Activated CD4-positive, alpha-beta memory T cell treated with anti-CD3 and anti-CD28 coated beads, Interleukin-2, amount 10 ng/mL, durations not matched to agents 7 days and 5 days (primary cell): ENCODE measurements at regions not wholly inside any gene's neighbourhood (a gene's known extent, or its start where the extent isn't known, plus 50 kb on each side); places are given as distances from the start of the nearest gene placed in this dataset.
"Not testable (repeated sequence)": the region's sequence is repeated elsewhere in the genome, so short reads cannot be mapped to it uniquely, and the experiment has no call there.

ENCODE experiments used
- CTCF ChIA-PET: fragments of 350-600 bp; sonication (Branson Sonifier 250); formaldehyde crosslinking; loops from one replicate; lab custom pipeline; 2021; ENCODE audit warnings: antibody characterized with exemption, inconsistent platforms; lab: Charles Lee
- POLR2A ChIA-PET: fragments of 350-600 bp; sonication (Branson Sonifier 250); formaldehyde crosslinking; loops from one replicate; lab custom pipeline; 2021; ENCODE audit warnings: antibody characterized with exemption; lab: Charles Lee
- DNase-seq: peaks from one replicate; pipeline ENCODE4 v3.0.0-alpha.2; 2020
- H3K27ac Mint-ChIP-seq: one replicate; pipeline ENCODE4 v1.8.0; 2021; ENCODE audit warnings: mild to moderate bottlenecking, mixed read lengths
- H3K27me3 Mint-ChIP-seq: one replicate; pipeline ENCODE4 v1.8.0; 2021; ENCODE audit warnings: mixed read lengths
- H3K36me3 Mint-ChIP-seq: one replicate; pipeline ENCODE4 v1.8.0; 2021; ENCODE audit warnings: low read depth, mixed read lengths
- H3K4me1 Mint-ChIP-seq: one replicate; pipeline ENCODE4 v1.8.0; 2021; ENCODE audit warnings: mixed read lengths
- H3K4me3 Mint-ChIP-seq: one replicate; pipeline ENCODE4 v1.8.0; 2021; ENCODE audit warnings: mild to moderate bottlenecking, mixed read lengths
- H3K9me3 Mint-ChIP-seq: one replicate; pipeline ENCODE4 v1.8.0; 2021; ENCODE audit warnings: mixed read lengths

GRCh38 chr4:81685104-81685503 lies 213.4 kb upstream of the RASGEF1B start:
- CTCF ChIA-PET: no interaction called here
- POLR2A ChIA-PET: no interaction called here
- DNase-seq: no peak
- H3K27ac Mint-ChIP-seq: no peak overlapping the region
- no peaks in the 10 kb centered on the region for H3K9me3 Mint-ChIP-seq
- H3K36me3 Mint-ChIP-seq: no peaks in the 10 kb centered on the region
- peaks cover 5% of the 10 kb centered on the region for H3K27me3 Mint-ChIP-seq
- no peak overlapping the region for H3K4me3 Mint-ChIP-seq
- no peaks in the 10 kb centered on the region for H3K4me1 Mint-ChIP-seq

- POLR2A ChIA-PET: no interaction called here
- Mint-ChIP-seq H3K9me3 (no peaks in the 10 kb centered on the region), H3K4me3 (no peak overlapping the region), H3K27ac (no peak overlapping the region), H3K4me1 (no peaks in the 10 kb centered on the region), H3K27me3 (peaks cover 7% of the 10 kb centered on the region), H3K36me3 (no peaks in the 10 kb centered on the region)
- CTCF ChIA-PET: no interaction called here
- DNase-seq: no peak
Observed at GRCh38 chr4:81684352-81684751, 212.6 kb upstream of the RASGEF1B start.

GRCh38 chr4:81682492-81682891 lies 210.8 kb upstream of the RASGEF1B start:
- H3K4me1 Mint-ChIP-seq: no peaks in the 10 kb centered on the region
- ChIA-PET POLR2A (no interaction called here), CTCF (no interaction called here)
- DNase-seq: no peak
- no peaks in the 10 kb centered on the region for H3K9me3 Mint-ChIP-seq
- H3K4me3 Mint-ChIP-seq: no peak overlapping the region
- H3K27me3 Mint-ChIP-seq: peaks cover 7% of the 10 kb centered on the region
- H3K36me3 Mint-ChIP-seq: no peaks in the 10 kb centered on the region
- no peak overlapping the region for H3K27ac Mint-ChIP-seq

GRCh38 chr4:81679315-81679714 lies 207.6 kb upstream of the RASGEF1B start:
- Mint-ChIP-seq H3K27me3 (peaks cover 7% of the 10 kb centered on the region), H3K4me3 (no peak overlapping the region), H3K4me1 (no peaks in the 10 kb centered on the region), H3K9me3 (no peaks in the 10 kb centered on the region), H3K36me3 (no peaks in the 10 kb centered on the region), H3K27ac (no peak overlapping the region)
- ChIA-PET CTCF (no interaction called here), POLR2A (no interaction called here)
- DNase-seq: no peak

- Mint-ChIP-seq H3K9me3 (no peaks in the 10 kb centered on the region), H3K4me3 (no peak overlapping the region), H3K27me3 (peaks cover 7% of the 10 kb centered on the region), H3K4me1 (no peaks in the 10 kb centered on the region), H3K36me3 (no peaks in the 10 kb centered on the region), H3K27ac (no peak overlapping the region)
- DNase-seq: no peak
- ChIA-PET CTCF (no interaction called here), POLR2A (no interaction called here)
Observed at GRCh38 chr4:81678801-81679200, 207.1 kb upstream of the RASGEF1B start.

GRCh38 chr4:81676537-81676936 lies 204.8 kb upstream of the RASGEF1B start:
- POLR2A ChIA-PET: no interaction called here
- H3K4me1 Mint-ChIP-seq: no peaks in the 10 kb centered on the region
- no peaks in the 10 kb centered on the region for H3K36me3 Mint-ChIP-seq
- peaks cover 7% of the 10 kb centered on the region for H3K27me3 Mint-ChIP-seq
- CTCF ChIA-PET: no interaction called here
- no peaks in the 10 kb centered on the region for H3K9me3 Mint-ChIP-seq
- H3K4me3 Mint-ChIP-seq: no peak overlapping the region
- no peak overlapping the region for H3K27ac Mint-ChIP-seq
- no peak for DNase-seq

GRCh38 chr4:81675791-81676393 lies 204.2 kb upstream of the RASGEF1B start:
- DNase-seq: no peak
- Mint-ChIP-seq H3K36me3 (no peaks in the 10 kb centered on the region), H3K27me3 (peaks cover 7% of the 10 kb centered on the region), H3K9me3 (no peaks in the 10 kb centered on the region), H3K4me1 (no peaks in the 10 kb centered on the region), H3K27ac (no peak overlapping the region), H3K4me3 (no peak overlapping the region)
- POLR2A ChIA-PET: no interaction called here
- CTCF ChIA-PET: no interaction called here

- ChIA-PET POLR2A (no interaction called here), CTCF (no interaction called here)
- H3K9me3 Mint-ChIP-seq: no peaks in the 10 kb centered on the region
- no peak overlapping the region for H3K4me3 Mint-ChIP-seq
- H3K27me3 Mint-ChIP-seq: peaks cover 2% of the 10 kb centered on the region
- no peak overlapping the region for H3K27ac Mint-ChIP-seq
- no peaks in the 10 kb centered on the region for H3K36me3 Mint-ChIP-seq
- DNase-seq: no peak
- no peaks in the 10 kb centered on the region for H3K4me1 Mint-ChIP-seq
Observed at GRCh38 chr4:81673961-81674360, 202.3 kb upstream of the RASGEF1B start.

GRCh38 chr4:81668328-81668727 lies 196.6 kb upstream of the RASGEF1B start:
- POLR2A ChIA-PET, H3K9me3 Mint-ChIP-seq, H3K4me1 Mint-ChIP-seq, DNase-seq, H3K27me3 Mint-ChIP-seq, H3K36me3 Mint-ChIP-seq, H3K4me3 Mint-ChIP-seq, CTCF ChIA-PET, H3K27ac Mint-ChIP-seq: not testable (repeated sequence)

GRCh38 chr4:81667539-81667938 lies 195.8 kb upstream of the RASGEF1B start:
- Mint-ChIP-seq H3K4me3 (no peak overlapping the region), H3K27me3 (peaks cover 2% of the 10 kb centered on the region), H3K9me3 (no peaks in the 10 kb centered on the region), H3K36me3 (no peaks in the 10 kb centered on the region), H3K27ac (no peak overlapping the region), H3K4me1 (no peaks in the 10 kb centered on the region)
- POLR2A ChIA-PET: no interaction called here
- DNase-seq: no peak
- CTCF ChIA-PET: no interaction called here

GRCh38 chr4:81666491-81666890 lies 194.8 kb upstream of the RASGEF1B start:
- Mint-ChIP-seq H3K27me3 (peaks cover 2% of the 10 kb centered on the region), H3K36me3 (no peaks in the 10 kb centered on the region), H3K4me1 (no peaks in the 10 kb centered on the region), H3K9me3 (no peaks in the 10 kb centered on the region), H3K4me3 (no peak overlapping the region), H3K27ac (no peak overlapping the region)
- no peak for DNase-seq
- POLR2A ChIA-PET: no interaction called here
- CTCF ChIA-PET: no interaction called here

- no peak for DNase-seq
- no peaks in the 10 kb centered on the region for H3K4me1 Mint-ChIP-seq
- H3K4me3 Mint-ChIP-seq: no peak overlapping the region
- H3K9me3 Mint-ChIP-seq: no peaks in the 10 kb centered on the region
- peaks cover under 1% of the 10 kb centered on the region for H3K27me3 Mint-ChIP-seq
- POLR2A ChIA-PET: no interaction called here
- H3K27ac Mint-ChIP-seq: no peak overlapping the region
- H3K36me3 Mint-ChIP-seq: no peaks in the 10 kb centered on the region
- CTCF ChIA-PET: no interaction called here
Observed at GRCh38 chr4:81665649-81666048, 193.9 kb upstream of the RASGEF1B start.

- no peak for DNase-seq
- CTCF ChIA-PET: no interaction called here
- Mint-ChIP-seq H3K36me3 (no peaks in the 10 kb centered on the region), H3K9me3 (no peaks in the 10 kb centered on the region), H3K27ac (no peak overlapping the region), H3K4me1 (no peaks in the 10 kb centered on the region), H3K27me3 (no peaks in the 10 kb centered on the region), H3K4me3 (no peak overlapping the region)
- POLR2A ChIA-PET: no interaction called here
Observed at GRCh38 chr4:81665045-81665444, 193.3 kb upstream of the RASGEF1B start.

GRCh38 chr4:81664079-81664478 lies 192.4 kb upstream of the RASGEF1B start:
- Mint-ChIP-seq H3K9me3 (no peaks in the 10 kb centered on the region), H3K4me1 (no peaks in the 10 kb centered on the region), H3K36me3 (no peaks in the 10 kb centered on the region), H3K4me3 (no peak overlapping the region), H3K27me3 (no peaks in the 10 kb centered on the region), H3K27ac (no peak overlapping the region)
- no peak for DNase-seq
- CTCF ChIA-PET: no interaction called here
- POLR2A ChIA-PET: no interaction called here
